HG03342 (cell line): ENCODE measurements at regions not wholly inside any gene's neighbourhood (a gene's known extent, or its start where the extent isn't known, plus 50 kb on each side); places are given as distances from the start of the nearest gene placed in this dataset.
"Not testable (repeated sequence)": the region's sequence is repeated elsewhere in the genome, so short reads cannot be mapped to it uniquely, and the experiment has no call there.

Experiments
- ATAC-seq: cut with Tn5 transposase; IDR thresholded peaks from one replicate; pipeline ENCODE4 v1.9.1; 2021; ENCODE audit warnings: mild to moderate bottlenecking, moderate library complexity; ENCODE audit not compliant: unreplicated experiment

DNA sequence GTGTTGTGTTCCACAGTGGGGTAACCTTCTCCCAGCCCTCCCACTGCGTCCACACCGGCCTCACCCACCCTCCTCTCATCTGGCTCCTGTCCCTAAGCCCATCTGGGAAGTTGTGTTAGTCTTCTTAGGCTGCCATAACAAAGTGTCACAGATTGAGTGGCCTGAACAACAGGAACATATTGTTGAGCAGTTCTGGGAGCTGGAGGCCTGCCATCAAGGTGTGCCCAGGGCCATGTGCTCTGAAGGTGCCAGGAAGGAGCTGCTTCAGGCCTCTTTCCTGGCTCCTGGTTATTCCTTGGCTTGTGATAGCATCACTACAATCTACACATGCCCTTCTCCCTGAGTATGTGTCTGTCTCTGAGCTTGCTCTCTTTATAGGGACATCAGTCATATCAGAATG is 327.6 kb upstream of the COBL start:
- no peak for ATAC-seq

DNA sequence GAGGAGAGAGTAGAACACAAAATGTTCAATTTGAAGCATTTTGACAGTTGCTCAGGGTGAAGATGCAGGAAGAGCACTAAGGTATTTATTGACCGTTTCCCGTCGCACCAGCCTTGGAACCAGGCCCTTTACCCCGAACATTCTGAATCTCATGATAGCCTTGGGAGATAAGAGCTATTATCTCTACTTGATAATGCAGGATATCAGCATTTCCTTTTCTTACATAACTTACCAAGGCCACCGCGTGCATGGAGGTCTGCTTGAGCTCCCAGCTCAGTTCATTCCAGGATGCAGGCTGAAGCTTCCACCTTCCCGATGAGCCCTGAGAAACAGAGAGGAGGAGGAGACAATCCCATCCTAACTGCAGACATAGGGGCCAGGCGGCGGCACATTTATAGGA is 324.2 kb upstream of the COBL start:
- no peak for ATAC-seq

DNA sequence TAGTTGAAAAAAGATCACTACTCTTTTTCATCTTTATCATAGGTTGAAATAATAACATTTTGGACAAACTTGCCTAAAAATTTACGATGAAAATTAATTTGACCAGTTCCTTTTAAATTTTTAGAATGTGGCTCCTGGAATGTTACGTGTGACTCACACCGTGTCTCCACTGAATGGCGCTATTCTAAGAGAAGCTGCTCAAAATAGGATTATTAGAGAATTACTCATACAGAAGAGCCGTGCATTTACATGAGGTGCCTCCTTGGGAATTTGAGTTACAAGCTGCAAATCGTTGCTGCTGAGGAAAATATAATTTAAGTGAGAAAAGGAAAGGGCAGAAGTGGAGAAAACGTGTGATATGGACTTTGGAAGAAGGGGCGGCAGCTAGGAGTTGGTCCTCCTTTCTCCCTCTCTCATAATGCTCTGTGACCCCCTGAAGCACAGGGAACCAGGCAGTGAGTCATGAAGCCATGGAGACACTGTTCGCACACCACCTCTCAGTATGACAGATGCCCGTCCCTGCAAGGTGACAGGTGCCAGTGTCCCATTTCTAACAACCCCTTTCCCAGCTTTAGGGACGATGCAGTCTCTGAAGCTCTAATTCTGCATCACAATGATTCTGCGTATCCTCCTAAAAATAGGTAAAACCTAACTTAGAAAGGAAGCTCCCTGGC is 323.2 kb upstream of the COBL start:
- no peak for ATAC-seq

DNA sequence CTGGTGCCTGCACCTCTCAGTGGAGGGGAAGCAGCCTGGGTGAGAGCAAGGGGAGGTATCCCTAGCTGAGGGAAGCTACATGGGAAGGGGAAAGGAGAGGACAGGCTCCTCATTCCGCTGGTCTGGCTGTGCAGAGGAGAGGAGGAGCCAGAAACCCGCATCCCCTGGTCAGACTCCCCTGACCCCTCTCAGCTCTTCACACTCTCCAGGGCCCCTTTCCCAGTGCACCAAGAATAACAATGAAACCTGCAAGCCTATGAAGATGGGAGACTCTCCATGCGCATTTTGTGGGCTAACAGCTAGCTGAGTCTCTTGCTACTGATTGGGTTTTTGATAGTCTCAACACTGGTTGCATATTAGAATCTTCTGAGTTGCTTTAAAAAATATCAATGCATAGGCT is 319.9 kb upstream of the COBL start:
- no peak for ATAC-seq

DNA sequence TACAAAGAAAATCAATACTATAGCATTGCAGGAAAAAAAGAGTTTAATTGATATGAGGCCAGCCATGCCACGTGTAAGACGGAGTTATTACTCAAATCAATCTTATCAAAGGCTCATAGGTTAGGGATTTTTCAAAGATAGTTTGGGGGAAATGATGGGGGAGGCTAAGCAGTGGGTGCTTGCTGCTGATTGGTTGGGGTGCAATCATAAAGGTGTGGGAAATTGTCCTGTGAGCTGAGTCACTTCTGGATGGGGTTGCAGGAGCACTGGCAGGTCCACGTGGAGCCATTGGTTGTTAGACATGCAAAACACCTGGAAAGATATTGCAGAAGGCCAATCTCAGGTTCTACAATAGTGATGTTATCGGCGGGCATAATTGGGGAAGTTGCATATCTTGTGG is 319.2 kb upstream of the COBL start:
- ATAC-seq = no peak

DNA sequence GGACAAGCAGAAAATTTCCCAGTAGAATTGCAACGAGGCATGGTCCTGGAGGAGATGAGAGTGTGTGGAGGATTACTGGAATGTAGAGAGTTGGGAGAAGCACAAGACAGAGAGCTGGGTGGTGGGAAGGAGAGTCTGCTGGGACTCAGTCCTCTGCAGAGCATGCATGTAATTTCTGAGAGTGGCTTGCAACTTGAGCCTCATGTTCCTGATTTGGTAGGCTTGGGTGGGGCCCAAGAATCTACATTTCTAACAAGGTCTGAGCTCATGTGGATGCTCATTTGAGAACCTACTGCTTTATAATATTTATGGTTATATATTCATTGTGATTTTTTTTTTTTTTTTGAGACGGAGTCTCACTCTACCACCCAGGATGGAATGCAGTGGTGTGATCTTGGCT is 317.9 kb upstream of the COBL start:
- no peak for ATAC-seq

DNA sequence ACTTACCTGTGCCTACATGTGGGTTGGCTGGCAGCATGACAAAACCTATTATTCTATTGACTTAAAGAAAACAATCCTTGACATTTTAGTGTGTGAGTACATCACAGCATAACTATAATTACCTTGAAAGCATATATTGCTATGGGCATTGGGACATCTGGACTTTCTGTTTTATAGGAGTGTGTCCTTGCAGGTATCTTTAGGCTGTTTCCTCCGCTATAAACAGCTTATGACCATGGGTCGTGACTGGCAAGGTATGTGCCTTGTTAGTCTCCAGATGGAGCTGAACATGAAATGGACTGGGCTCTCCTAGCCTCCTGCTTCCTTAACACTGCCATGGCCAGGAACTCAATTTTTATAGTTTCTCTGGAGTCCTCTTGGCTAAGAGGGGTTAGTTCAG is 317.4 kb upstream of the COBL start:
- no peak for ATAC-seq

DNA sequence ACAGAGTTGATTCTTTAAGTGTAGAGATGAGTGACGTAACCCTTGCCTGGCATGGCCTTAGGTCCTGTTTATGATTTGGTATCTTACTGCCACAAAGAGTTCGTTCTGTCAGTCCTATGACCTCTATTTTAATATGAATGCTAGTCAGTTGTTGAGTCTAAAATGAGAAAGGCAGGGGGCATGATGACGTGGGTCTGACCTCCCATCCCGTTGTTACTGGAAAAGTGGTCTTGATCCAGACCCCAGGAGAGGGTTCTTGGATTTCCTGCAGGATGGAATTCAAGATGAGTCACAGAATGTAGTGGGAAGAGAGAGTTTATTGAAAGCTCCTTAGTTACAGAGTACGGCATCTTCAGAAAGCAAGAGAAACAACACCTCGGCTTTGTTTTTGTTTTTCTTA is 317.0 kb upstream of the COBL start:
- no peak for ATAC-seq

DNA sequence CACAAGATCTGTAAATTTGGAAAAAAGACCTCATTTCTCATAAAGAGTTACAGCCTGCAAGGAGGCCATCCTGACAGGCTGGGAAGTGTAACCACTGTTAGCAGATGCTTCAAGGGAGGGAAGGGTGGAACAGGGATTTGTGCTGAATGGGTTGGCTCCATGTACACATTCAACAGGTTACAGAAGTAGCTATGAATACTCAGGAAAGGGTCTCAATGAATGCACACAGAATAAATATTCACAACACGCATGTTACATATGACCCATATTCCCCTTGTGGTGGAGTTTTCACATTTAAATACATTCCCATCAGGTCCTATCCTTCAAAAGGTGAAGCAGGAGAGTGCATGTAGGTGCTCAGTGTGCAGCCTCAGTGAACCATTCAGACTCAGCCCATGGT is 316.4 kb upstream of the COBL start:
- ATAC-seq = no peak

DNA sequence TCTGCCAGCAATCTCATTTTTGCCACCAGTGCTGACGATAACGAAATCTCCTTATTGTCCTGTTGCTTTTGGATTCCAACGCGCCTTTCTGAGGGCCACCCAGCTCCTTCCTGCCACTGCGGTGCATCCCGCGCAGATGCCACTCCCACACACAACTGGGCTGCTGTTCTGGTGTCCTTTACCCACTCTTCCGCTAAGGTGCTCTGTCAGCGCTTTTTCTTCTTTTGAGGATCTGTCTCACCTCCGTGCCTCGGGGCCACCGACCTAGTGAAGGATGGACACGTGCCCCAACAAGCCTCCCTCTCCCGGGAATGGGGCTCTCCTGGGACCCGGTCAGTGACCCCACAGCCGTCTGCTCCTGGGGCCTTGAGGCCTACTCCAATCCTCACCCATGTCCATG is 314.3 kb upstream of the COBL start:
- no peak for ATAC-seq

DNA sequence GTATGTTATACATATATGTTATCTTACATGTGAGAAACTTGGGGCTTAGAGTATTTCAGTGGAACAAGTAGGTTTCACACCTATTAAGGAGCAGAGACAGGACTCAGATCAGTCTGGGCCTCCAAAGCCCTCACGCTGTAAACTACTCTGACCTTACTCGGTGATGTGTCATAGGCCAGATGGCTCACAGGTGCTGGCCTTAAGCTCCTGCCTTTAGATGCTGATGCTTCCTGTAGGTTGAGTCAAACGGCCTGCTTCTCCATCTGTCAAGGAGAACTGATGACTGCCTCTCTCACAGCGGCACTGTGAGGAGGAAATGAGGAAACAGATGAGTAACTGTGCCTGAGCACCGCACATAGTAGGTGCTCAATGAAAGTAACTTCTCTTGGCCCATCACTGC is 312.6 kb upstream of the COBL start:
- ATAC-seq = no peak

DNA sequence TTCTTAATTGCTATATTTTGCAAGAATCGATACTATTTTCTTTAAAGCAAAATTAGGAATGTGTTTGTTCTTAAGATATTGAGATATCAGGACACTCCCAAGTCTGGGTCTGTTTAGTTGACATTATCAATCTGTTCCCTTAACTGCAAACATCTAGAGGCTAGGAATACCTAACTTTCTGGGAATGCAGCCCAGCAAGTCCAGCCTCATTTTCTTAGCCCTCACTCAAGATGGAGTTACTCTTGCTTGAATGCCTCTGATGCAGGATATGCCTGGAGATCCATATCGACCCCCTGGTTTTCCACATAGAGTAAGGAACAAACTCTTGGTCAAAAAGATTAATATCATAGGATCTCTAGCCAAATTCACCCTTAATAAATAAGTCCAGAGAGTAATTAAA is 305.3 kb upstream of the COBL start:
- no peak for ATAC-seq

DNA sequence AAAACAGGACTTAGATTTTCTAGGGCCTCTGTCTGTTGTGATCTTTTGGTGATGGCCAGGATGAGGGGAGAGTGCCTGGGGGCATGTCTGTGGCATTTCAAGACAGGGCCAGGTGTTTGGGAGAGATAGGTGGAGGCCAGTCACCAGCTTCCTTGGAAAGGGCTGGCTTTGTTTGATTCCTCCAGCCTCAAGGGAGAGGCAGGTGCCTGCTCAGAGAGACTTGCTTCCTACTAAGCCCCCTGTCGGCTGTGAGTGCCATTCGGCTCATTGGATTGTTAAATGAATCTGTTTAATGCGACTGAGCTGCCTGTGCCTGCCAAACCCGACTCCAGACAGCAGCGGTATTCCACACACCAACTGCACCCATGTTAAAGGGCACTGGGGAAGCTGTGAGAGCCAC is 304.1 kb upstream of the COBL start:
- no peak for ATAC-seq

DNA sequence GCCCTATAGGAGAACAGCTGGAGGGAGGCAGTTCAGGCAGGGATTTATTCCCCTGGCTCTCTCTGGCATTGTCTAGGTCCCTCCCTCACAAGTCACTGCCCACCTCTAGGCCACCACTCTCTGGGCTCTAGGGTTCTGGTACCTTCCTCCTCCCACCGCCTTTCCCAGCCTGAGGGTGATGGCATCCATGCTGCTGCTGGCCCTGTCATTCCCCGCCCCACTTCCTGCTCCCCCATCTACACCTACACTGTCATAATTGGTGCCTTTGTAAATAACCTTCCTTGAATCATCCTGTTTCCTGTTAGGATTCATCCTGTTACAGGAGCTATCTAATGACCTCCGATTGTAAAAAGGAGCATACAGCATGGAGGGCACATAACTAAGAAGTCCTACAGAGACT is 303.3 kb upstream of the COBL start:
- no peak for ATAC-seq

DNA sequence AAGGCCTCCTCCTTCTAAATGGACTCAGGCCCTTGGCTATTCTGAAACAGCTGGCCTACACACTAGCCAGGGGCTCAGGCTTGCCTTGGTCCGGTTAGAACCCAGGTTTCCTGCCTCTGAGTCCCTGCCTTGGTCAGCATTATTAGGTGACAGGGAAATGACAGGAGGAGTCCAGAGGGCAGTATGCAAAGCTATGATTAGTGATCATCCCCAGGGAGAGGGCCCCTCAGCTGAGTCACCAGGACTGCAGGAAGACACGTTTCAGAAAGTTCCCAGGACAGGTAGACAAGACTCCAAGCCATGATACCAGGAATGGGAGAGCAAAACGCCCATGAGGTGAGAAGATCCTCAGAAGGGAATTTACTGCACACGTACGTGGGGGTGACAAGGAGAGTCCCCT is 301.1 kb upstream of the COBL start:
- ATAC-seq = no peak

DNA sequence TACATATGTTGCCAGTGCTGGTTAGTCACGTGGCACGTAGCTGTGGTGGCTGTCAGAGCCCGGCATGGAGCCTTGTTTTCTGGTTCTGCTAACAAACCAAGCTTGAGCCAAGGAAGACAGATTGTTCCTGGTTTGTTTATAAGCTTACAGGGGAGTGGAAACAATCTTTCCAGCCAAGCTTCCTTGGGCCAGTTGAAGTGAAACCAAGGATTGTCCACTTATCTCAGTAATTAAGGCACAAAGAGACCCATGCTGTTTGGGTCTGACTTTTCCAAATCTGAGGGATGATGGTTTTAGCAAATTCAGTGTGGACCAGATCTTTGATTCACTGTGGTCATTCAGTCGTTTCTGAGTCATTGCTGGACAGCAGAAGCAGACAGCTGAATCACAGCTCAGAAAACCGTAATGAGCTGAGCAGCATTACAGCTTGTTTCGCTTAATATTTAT is 297.3 kb upstream of the COBL start:
- no peak for ATAC-seq

DNA sequence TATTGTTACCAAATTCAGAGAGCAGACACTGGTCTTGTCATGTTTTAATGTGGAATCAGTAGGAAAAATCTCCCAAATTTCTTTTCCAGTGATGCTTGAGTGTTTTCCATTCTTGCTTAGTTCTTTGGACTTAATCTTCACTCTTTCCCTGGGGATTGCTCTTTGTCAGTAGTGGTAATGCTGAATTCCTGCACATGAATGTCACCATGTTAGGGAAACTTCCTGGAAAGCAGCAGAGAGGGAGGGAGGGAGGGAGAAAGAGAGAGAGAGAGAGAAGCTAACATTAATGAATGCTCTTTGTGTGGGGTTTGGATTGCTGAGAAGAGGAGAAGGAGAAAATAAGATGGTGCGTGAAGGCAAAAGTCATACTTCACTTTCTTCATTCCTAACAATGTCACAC is 295.3 kb upstream of the COBL start:
- no peak for ATAC-seq

DNA sequence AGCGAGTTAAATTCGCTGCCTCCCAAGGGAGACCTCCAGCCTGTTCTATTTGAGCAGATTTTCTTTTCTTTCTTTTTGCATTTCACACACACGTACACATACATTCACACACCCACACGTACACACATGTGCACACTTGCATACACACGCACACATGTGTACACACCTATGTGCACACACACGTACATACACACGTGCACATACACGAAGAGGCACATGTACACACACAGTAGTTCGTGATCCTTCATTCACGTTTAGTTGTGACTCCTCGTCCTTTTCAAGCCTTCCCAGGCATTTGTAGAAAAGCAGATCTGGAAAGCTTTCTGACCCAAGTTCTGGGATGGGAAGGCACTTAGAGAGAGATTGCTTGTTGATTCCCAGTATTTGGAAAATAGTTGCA is 290.8 kb upstream of the COBL start:
- no peak for ATAC-seq

DNA sequence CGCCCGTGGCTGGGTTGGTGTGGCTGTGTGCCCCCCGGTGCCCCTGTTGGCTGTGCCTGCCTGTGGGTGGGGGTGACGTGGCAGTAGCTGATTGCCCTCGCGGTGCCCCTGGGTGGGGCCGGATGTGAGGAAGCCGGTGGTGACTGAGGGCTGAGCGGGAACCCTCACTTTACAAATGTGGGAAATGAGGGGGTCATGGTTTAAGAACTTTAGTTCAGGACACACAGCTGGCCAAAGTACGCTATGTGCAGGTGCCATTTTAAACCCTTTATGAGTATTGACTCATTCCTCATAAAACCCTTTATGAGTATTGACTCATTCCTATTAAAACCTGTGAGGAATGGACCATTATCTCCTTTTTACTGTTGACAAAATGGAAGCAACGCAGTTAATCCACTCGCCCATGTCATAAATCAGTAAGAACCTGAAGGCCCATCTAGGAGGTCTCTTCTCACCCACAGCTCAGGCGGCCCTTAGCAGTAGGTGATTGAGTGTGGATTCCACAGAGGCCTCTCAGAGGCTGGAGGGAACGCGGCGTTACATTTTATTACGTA is 290.1 kb upstream of the COBL start:
- no peak for ATAC-seq

DNA sequence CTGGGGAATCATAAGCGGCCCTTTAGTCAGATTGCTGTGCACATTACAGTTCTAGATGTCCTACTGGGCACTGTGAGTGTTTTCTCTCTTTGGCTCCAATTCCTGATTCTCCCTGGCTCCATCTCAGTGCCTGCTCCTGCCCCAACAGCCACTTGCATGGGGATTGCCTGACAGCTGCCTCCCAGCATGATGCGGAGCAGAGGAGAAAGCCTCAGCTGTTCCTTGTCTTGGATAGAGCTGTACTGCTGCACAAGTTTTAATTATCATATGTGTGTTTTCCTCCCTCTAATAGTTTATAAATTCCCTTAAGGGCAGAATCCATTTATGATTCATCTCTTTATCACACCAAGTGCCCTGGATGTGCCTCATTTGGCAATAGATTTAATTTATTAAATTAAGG is 285.8 kb upstream of the COBL start:
- no peak for ATAC-seq

DNA sequence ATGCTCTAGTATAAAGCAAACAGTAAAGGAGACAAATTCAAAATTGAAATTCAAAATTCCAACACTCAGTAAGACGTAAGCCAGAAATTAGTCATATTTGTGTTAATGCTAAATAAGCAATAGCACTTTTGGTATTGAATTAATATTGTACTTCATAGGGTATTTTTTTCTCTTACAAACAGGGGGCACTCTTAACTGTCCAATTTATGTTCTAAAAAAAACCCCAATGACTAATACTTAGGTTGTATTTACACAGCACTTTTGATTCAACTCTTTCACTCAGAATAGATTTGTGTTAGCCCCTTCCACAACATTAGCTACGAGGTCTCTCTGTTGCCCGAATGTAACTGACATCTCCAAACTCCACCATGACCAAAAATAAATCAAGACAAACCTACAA is 284.9 kb upstream of the COBL start:
- no peak for ATAC-seq

DNA sequence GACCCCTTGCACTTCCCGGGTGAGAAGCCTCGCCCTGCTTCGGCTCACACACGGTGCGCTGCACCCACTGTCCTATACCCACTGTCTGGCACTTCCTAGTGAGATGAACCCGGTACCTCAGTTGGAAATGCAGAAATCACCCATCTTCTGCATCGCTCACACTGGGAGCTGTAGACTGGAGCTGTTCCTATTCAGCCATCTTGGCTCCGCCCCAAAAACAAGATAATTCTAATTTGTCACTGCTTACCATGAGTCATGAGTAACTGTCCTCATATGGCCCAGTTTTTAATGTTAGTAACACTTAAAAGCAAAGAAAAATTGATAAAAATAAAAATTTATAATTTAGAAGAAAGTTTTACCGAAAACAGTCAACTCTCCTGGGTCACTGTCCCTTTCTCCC is 283.3 kb upstream of the COBL start:
- ATAC-seq = not testable (repeated sequence)

DNA sequence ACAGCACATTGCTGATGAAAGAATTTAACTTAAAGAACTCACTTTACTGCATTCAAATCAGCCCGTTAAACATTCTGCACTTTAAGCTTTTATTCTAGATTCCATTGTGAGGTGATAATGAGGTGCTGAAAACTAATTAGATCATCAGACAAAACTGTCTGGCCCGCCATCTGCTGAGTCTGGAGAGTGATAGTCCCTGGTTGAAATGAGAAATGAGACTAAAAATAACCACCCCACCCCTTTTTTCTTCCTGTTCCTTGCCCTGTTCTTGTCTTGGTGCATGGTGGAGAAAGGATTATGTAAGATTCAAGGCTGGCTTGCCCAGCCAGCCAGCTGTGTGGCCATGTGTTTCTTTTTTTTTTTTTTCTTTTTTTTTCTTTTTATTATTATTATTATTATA is 277.0 kb upstream of the COBL start:
- no peak for ATAC-seq
